Chondrocyte (in vitro differentiated cells): ENCODE measurements at regions not wholly inside any gene's neighbourhood (a gene's known extent, or its start where the extent isn't known, plus 50 kb on each side); places are given as distances from the start of the nearest gene placed in this dataset.
"Not testable (repeated sequence)": the region's sequence is repeated elsewhere in the genome, so short reads cannot be mapped to it uniquely, and the experiment has no call there.

ENCODE experiments used
- DNase-seq: peaks from one replicate; pipeline ENCODE4 v3.0.0; 2021; ENCODE audit warnings: mixed read lengths, low spot score
- H3K27ac Mint-ChIP-seq: one replicate; pipeline ENCODE4 v1.8.0; 2021; ENCODE audit warnings: mild to moderate bottlenecking, moderate library complexity, mixed read lengths; ENCODE audit not compliant: unreplicated experiment
- H3K27me3 Mint-ChIP-seq: 2 replicates; pipeline ENCODE4 v1.8.0; 2021; ENCODE audit warnings: low read depth, mixed read lengths
- H3K36me3 Mint-ChIP-seq: 2 replicates; pipeline ENCODE4 v1.8.0; 2021; ENCODE audit warnings: low read depth, mixed read lengths
- H3K4me1 Mint-ChIP-seq: 2 replicates; pipeline ENCODE4 v1.8.0; 2021; ENCODE audit warnings: low read depth, mild to moderate bottlenecking, mixed read lengths
- H3K4me3 Mint-ChIP-seq: one replicate; pipeline ENCODE4 v1.8.0; 2021; ENCODE audit warnings: mild to moderate bottlenecking, moderate library complexity, mixed read lengths; ENCODE audit not compliant: unreplicated experiment
- H3K9me3 Mint-ChIP-seq: 2 replicates; pipeline ENCODE4 v1.8.0; 2021; ENCODE audit warnings: low read depth, mixed read lengths
- TF ChIP-seq, protein P1 (sequence below): fragments of 200-600 bp; sonication (generic); IDR thresholded peaks from 2 replicates; pipeline ENCODE4 v1.5.0; 2021; ENCODE audit warnings: antibody characterized with exemption, mild to moderate bottlenecking, moderate library complexity

DNA sequence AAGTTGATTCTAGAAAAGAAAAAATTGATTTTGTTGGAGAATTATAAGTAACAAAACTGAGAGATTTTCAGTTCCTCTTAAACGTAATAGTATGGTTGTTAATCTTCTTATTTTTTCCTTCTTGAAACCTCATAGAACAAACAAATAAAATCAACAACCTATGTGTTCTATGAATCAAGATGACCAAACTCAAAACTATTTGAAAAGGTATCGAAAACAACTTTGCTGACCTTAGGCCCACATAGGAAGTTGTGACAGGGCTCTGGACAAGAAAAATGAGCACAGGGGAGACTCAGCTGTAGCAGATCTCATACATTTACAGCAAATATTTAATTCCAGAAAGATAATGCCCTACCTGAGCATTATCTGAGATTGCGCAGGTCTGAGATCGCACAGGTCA lies 169.4 kb upstream of the CCNH start:
- Mint-ChIP-seq H3K27me3 (peaks cover 8% of the 10 kb centered on the region), H3K4me1 (no peaks in the 10 kb centered on the region), H3K9me3 (peaks cover 3% of the 10 kb centered on the region), H3K4me3 (no peak overlapping the region), H3K36me3 (no peaks in the 10 kb centered on the region), H3K27ac (no peak overlapping the region)
- DNase-seq, result no peak
- TF ChIP-seq, protein P1, sequence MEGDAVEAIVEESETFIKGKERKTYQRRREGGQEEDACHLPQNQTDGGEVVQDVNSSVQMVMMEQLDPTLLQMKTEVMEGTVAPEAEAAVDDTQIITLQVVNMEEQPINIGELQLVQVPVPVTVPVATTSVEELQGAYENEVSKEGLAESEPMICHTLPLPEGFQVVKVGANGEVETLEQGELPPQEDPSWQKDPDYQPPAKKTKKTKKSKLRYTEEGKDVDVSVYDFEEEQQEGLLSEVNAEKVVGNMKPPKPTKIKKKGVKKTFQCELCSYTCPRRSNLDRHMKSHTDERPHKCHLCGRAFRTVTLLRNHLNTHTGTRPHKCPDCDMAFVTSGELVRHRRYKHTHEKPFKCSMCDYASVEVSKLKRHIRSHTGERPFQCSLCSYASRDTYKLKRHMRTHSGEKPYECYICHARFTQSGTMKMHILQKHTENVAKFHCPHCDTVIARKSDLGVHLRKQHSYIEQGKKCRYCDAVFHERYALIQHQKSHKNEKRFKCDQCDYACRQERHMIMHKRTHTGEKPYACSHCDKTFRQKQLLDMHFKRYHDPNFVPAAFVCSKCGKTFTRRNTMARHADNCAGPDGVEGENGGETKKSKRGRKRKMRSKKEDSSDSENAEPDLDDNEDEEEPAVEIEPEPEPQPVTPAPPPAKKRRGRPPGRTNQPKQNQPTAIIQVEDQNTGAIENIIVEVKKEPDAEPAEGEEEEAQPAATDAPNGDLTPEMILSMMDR, result no peak

DNA sequence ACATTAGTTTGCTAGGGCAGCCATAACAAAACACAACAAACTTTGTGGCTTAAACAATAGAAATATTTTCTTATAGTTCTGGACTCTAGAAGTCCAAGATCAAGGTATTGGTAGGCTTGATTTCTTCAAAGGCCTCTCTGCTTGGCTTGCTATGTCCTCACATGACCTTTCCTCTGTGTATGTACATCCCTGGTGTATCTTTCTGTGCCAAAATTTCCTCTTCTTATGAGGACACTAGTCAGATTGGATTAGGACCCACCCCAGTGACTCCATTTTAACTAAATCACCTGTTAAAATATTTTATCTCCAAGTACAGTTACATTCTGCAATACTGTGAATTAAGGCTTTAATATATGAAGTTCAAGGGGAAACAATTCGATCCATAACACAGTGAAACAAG lies 168.9 kb upstream of the CCNH start:
- no peak overlapping the region for H3K27ac Mint-ChIP-seq
- no peak overlapping the region for H3K4me3 Mint-ChIP-seq
- H3K27me3 Mint-ChIP-seq, result peaks cover 8% of the 10 kb centered on the region
- DNase-seq, result no peak
- TF ChIP-seq, protein P1, result no peak
- H3K36me3 Mint-ChIP-seq, result no peaks in the 10 kb centered on the region
- peaks cover 3% of the 10 kb centered on the region for H3K9me3 Mint-ChIP-seq
- no peaks in the 10 kb centered on the region for H3K4me1 Mint-ChIP-seq

DNA sequence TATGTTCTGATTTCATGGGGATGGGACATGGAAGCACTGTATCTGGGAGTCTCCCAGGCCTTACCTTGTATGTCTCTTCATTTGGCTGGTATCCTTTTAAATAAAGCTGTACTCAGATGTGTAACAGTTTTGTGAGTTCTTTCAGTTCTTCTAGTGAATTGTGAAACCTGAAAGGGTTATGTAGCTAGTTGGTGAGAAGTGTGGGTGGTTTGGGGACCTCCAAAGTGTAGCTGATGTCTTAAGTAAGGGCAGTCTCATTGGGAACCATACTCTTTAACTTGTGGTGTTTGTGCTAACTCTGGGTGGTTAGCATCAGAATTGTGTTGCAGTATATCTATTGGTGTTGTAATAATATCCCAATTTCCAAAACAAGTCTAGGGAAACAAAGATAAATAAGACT lies 166.9 kb upstream of the CCNH start:
- DNase-seq, result no peak
- TF ChIP-seq, protein P1, result no peak
- Mint-ChIP-seq H3K4me1 (no peaks in the 10 kb centered on the region), H3K36me3 (no peaks in the 10 kb centered on the region), H3K9me3 (peaks cover 3% of the 10 kb centered on the region), H3K4me3 (no peak overlapping the region), H3K27ac (no peak overlapping the region), H3K27me3 (peaks cover 8% of the 10 kb centered on the region)

DNA sequence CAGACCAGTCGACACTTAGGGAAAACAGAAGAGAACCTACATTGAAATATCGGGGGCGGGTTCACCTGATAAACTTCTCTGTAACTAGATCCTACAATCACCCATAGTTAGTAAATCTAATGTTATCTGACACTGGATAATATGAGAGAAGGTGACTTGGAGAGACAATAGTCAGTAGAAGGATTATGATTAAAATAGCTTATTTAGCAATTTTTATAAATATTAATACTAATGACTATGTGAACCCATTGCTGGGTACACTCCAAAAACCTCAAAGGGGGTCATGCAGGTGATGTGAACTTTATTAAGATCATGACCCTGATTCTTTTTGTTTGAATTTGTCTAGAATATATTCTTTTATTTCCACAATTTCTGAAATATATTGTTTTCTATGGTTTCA lies 164.1 kb upstream of the CCNH start:
- Mint-ChIP-seq H3K27ac (no peak overlapping the region), H3K9me3 (no peaks in the 10 kb centered on the region), H3K36me3 (no peaks in the 10 kb centered on the region), H3K4me1 (no peaks in the 10 kb centered on the region), H3K4me3 (no peak overlapping the region), H3K27me3 (peaks cover 8% of the 10 kb centered on the region)
- no peak for DNase-seq
- TF ChIP-seq, protein P1, result no peak

DNA sequence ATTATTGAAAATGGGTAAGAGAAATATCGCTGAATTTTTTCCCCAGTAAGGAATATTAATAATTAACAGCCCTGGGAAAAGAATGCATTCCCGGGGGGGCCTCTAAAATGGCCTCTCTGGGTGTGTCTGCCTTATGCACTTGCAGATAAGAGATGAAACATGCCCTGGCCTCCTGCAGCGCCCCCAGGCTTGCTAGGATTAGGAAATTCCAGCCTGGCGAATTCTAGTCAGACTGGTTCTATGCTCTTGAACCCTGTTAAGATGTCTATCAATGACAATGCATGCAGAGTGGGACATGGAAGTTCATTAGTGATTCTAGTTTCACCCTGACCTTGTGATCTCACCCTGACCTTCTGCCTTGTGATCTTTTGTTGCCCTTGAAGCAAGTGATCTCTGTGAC lies 163.6 kb upstream of the CCNH start:
- H3K36me3 Mint-ChIP-seq, H3K9me3 Mint-ChIP-seq, H3K4me1 Mint-ChIP-seq, DNase-seq, H3K27ac Mint-ChIP-seq, H3K27me3 Mint-ChIP-seq, H3K4me3 Mint-ChIP-seq: not testable (repeated sequence)

DNA sequence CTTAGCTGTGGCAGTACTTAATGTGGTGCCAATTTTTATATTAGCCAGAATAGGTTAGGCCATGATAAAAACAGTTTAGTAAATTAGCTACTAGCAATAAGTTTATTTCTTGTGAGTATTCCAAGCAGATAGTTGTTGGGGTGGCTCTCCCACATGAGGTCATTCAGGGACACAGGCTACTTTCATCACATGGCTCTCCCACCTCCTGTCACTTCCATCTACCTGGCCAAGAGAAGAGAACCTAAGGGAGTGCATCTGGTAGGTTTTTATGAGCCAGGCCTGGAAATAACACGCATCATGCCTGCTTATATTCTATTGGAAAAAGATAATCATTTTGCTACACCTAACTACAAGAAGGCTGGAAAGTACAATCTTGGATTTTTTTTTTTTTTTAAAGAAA lies 161.4 kb upstream of the CCNH start:
- H3K4me3 Mint-ChIP-seq, result no peak overlapping the region
- H3K4me1 Mint-ChIP-seq, result no peaks in the 10 kb centered on the region
- H3K9me3 Mint-ChIP-seq, result no peaks in the 10 kb centered on the region
- no peak for DNase-seq
- TF ChIP-seq, protein P1, result no peak
- peaks cover 4% of the 10 kb centered on the region for H3K27me3 Mint-ChIP-seq
- H3K27ac Mint-ChIP-seq, result no peak overlapping the region
- H3K36me3 Mint-ChIP-seq, result no peaks in the 10 kb centered on the region
